ENCODE measurements at regions not wholly inside any gene's neighbourhood (a gene's known extent, or its start where the extent isn't known, plus 50 kb on each side); places are given as distances from the start of the nearest gene placed in this dataset.

- TF ChIP-seq CTCF (IDR thresholded peaks at IDR 0.05) (no peak), POLR2A (IDR thresholded peaks at IDR 0.05) (no peak)
These were observed 247.6 kb upstream of the PDE4D start for GRCh38 chr5:60141119-60141518.
